ENCODE measurements at regions not wholly inside any gene's neighbourhood (a gene's known extent, or its start where the extent isn't known, plus 50 kb on each side); places are given as distances from the start of the nearest gene placed in this dataset.

DNA sequence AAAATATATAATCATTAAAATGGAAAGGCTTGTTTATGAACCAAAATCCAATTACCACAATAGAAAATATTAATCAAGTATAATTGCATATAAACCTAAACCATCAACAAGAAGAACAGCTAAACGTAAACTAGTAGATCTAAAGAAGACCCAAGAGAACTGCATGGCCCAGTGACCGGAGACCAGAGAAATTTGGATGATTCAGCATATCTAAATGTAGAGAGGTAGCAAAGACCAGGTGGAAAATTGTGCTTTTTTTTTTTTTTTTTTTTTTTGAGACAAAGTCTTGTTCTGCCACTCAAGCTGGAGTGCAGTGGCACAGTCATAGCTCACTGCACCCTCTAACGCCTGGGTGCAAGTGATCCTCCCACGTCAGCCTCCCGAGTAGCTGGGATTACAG is 207.2 kb upstream of the SEMA3E start:
- TF ChIP-seq, protein P1, sequence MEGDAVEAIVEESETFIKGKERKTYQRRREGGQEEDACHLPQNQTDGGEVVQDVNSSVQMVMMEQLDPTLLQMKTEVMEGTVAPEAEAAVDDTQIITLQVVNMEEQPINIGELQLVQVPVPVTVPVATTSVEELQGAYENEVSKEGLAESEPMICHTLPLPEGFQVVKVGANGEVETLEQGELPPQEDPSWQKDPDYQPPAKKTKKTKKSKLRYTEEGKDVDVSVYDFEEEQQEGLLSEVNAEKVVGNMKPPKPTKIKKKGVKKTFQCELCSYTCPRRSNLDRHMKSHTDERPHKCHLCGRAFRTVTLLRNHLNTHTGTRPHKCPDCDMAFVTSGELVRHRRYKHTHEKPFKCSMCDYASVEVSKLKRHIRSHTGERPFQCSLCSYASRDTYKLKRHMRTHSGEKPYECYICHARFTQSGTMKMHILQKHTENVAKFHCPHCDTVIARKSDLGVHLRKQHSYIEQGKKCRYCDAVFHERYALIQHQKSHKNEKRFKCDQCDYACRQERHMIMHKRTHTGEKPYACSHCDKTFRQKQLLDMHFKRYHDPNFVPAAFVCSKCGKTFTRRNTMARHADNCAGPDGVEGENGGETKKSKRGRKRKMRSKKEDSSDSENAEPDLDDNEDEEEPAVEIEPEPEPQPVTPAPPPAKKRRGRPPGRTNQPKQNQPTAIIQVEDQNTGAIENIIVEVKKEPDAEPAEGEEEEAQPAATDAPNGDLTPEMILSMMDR (optimal IDR thresholded peaks at IDR 0.05 in 1 of 3, IDR thresholded peaks at IDR 0.05 in 1 of 3, conservative IDR thresholded peaks at IDR 0.05 in 1 of 3; ENCODE audit: extremely low read depth in 1 of 3, insufficient read depth in 2 of 3, low read length in 3 of 3), result no peak
- TF ChIP-seq EZH2 (IDR thresholded peaks at IDR 0.05; ENCODE audit: low read length), result no peak
